ENCODE measurements at regions not wholly inside any gene's neighbourhood (a gene's known extent, or its start where the extent isn't known, plus 50 kb on each side); places are given as distances from the start of the nearest gene placed in this dataset.

DNA sequence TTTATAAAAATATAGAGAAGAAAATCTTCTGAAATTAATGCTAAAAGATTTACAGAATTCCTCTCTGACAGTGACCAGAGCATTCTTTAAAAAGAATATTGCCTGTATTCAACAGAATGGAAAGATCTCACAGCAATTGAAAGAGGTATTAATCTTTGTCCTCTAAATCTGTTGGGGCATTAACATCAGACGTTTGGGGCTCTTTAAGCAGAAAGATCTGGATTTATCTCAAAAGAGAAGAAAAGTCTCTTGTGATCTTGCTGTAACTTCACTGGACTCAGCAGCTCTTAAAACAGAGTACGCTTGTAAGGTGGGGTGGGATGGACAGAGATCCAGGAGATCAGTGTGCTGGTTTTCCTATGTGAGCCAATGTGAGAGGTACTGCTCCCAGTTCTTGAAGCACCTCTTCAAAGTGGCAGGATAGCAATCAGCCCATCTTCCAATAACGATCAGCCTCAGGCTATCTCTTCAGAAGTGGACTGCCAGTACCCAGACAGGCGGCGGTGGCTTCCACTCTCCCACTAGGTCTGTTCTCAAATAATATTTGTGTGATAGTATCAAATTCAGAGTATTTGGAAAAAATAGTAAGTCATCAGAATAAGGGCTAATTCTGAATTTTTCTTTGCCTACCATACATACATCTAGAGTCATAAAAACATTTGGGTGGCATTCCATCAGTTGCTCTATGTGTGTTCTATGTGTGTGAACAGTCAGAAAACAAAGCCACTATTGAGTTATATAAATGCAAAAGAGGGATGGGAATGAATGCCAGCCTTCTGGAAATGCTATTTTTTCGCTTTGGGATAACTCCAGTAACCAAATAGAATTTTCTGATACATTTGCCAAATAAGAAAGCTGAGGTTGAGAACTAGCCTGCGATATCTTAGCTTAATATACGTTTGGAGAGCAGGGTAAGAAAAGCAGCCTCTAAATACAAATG lies 237.4 kb upstream of the RGS6 start:
- Histone ChIP-seq H3K4me3 (no peak overlapping the region), H3K27me3 (no peaks in the 10 kb centered on the region), H3K36me3 (no peaks in the 10 kb centered on the region), H3K4me1 (peaks cover 0 to 25% (median 12%) of the 10 kb centered on the region in 4 donors), H3K9me3 (no peaks in the 10 kb centered on the region), H3K27ac (no peak overlapping the region)
- no peak for TF ChIP-seq POLR2A (IDR thresholded peaks at IDR 0.05)
- TF ChIP-seq EP300 (IDR thresholded peaks at IDR 0.05), result no peak
- TF ChIP-seq, protein P1, sequence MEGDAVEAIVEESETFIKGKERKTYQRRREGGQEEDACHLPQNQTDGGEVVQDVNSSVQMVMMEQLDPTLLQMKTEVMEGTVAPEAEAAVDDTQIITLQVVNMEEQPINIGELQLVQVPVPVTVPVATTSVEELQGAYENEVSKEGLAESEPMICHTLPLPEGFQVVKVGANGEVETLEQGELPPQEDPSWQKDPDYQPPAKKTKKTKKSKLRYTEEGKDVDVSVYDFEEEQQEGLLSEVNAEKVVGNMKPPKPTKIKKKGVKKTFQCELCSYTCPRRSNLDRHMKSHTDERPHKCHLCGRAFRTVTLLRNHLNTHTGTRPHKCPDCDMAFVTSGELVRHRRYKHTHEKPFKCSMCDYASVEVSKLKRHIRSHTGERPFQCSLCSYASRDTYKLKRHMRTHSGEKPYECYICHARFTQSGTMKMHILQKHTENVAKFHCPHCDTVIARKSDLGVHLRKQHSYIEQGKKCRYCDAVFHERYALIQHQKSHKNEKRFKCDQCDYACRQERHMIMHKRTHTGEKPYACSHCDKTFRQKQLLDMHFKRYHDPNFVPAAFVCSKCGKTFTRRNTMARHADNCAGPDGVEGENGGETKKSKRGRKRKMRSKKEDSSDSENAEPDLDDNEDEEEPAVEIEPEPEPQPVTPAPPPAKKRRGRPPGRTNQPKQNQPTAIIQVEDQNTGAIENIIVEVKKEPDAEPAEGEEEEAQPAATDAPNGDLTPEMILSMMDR (IDR thresholded peaks at IDR 0.05), result no peak
- 93 to 96% methylated on average over 8 of the region's 8 CpGs for WGBS, 2 donors
- DNase-seq, result no peak
- intact Hi-C loops (cut with DNase I), result no loop called here

GRCh38 chr14:71695611-71696350 lies 236.4 kb upstream of the RGS6 start:
- no peaks in the 10 kb centered on the region for H3K36me3 ChIP-seq
- H3K4me1 ChIP-seq, result peaks cover 0 to 20% (median 12%) of the 10 kb centered on the region in 4 donors
- H3K4me3 ChIP-seq, result no peak overlapping the region
- 92 to 95% methylated on average over 6 of the region's 6 CpGs for WGBS, 2 donors
- no peaks in the 10 kb centered on the region for H3K27me3 ChIP-seq
- intact Hi-C loops (cut with DNase I), result no loop called here
- no peak overlapping the region for H3K27ac ChIP-seq
- no peak for TF ChIP-seq POLR2AphosphoS5 (IDR thresholded peaks at IDR 0.05)
- TF ChIP-seq POLR2A (IDR thresholded peaks at IDR 0.05), result no peak
- no peak for TF ChIP-seq EP300 (IDR thresholded peaks at IDR 0.05)
- TF ChIP-seq, protein P1 (IDR thresholded peaks at IDR 0.05), result no peak
- no peaks in the 10 kb centered on the region for H3K9me3 ChIP-seq
- DNase-seq, result no peak

- no peak for TF ChIP-seq EP300 (IDR thresholded peaks at IDR 0.05)
- no peak for TF ChIP-seq POLR2AphosphoS5 (IDR thresholded peaks at IDR 0.05)
- TF ChIP-seq POLR2A (IDR thresholded peaks at IDR 0.05), result no peak
- TF ChIP-seq, protein P1 (IDR thresholded peaks at IDR 0.05), result no peak
- Histone ChIP-seq H3K4me1 (peaks cover 0 to 21% (median 9%) of the 10 kb centered on the region in 4 donors), H3K4me3 (no peak overlapping the region), H3K27ac (no peak overlapping the region), H3K9me3 (no peaks in the 10 kb centered on the region), H3K36me3 (no peaks in the 10 kb centered on the region), H3K27me3 (no peaks in the 10 kb centered on the region)
- no peak for DNase-seq
- intact Hi-C loops (cut with DNase I), result no loop called here
- whole genome bisulfite sequencing, 2 donors, result 85 to 94% methylated on average over 4 of the region's 4 CpGs
These were observed 234.2 kb upstream of the RGS6 start for GRCh38 chr14:71698027-71698426.

GRCh38 chr14:71698673-71699072 lies 233.6 kb upstream of the RGS6 start:
- no peaks in the 10 kb centered on the region for H3K9me3 ChIP-seq
- 86 to 97% methylated on average over 4 of the region's 4 CpGs for WGBS, 2 donors
- H3K27me3 ChIP-seq, result no peaks in the 10 kb centered on the region
- no peak overlapping the region for H3K27ac ChIP-seq
- H3K36me3 ChIP-seq, result no peaks in the 10 kb centered on the region
- intact Hi-C loops (cut with DNase I), result no loop called here
- TF ChIP-seq POLR2AphosphoS5 (IDR thresholded peaks at IDR 0.05), result peak in 2 of 4 donors; percentile 36 to 62
- TF ChIP-seq, protein P1 (IDR thresholded peaks at IDR 0.05), result no peak
- H3K4me3 ChIP-seq, result no peak overlapping the region
- H3K4me1 ChIP-seq, result peaks cover 0 to 28% (median 13%) of the 10 kb centered on the region in 4 donors
- no peak for DNase-seq

All from sigmoid colon (tissue), 6 donors.